SK-N-MC (cell line): ENCODE measurements at regions not wholly inside any gene's neighbourhood (a gene's known extent, or its start where the extent isn't known, plus 50 kb on each side); places are given as distances from the start of the nearest gene placed in this dataset.

Source experiments
- DNase-seq: peaks from one replicate; pipeline ENCODE4 v3.0.0-alpha.2; 2011; ENCODE audit warnings: low read depth, low spot score
- H3K27ac ChIP-seq: fragments of 200-600 bp; sonication (generic); 2 replicates; pipeline ENCODE4 v1.5.1; 2016; ENCODE audit warnings: mixed run types
- H3K36me3 ChIP-seq: fragments of 200-600 bp; sonication (generic); 2 replicates; pipeline ENCODE4 v1.6.1; 2017; ENCODE audit warnings: antibody characterized with exemption, low read length, mixed read lengths; ENCODE audit not compliant: insufficient read depth
- H3K4me3 ChIP-seq: fragments of 200-600 bp; sonication (generic); 2 replicates; pipeline ENCODE4 v1.5.1; 2016
- H3K9ac ChIP-seq: fragments of 200-600 bp; sonication (generic); 2 replicates; pipeline ENCODE4 v1.8.0; 2017; ENCODE audit warnings: mixed run types, mixed read lengths; ENCODE audit not compliant: insufficient read length
- H3K9me3 ChIP-seq: fragments of 200-600 bp; sonication (generic); 2 replicates; pipeline ENCODE4 v1.6.1; 2017; ENCODE audit warnings: low read depth, mild to moderate bottlenecking, antibody characterized with exemption, low read length, moderate library complexity, mixed read lengths
- EZH2 ChIP-seq: fragments of 200-600 bp; sonication (generic); IDR thresholded peaks from one replicate; pipeline ENCODE4 v1.6.1; 2017; ENCODE audit warnings: antibody characterized with exemption
- FOXP2 ChIP-seq: optimal IDR thresholded peaks from 2 replicates; pipeline ENCODE3; 2011; ENCODE audit warnings: mild to moderate bottlenecking, moderate library complexity; ENCODE audit not compliant: insufficient read depth; ENCODE audit errors: extremely low read length, control extremely low read depth
- POLR2AphosphoS5 ChIP-seq: IDR thresholded peaks from 2 replicates; pipeline ENCODE4 v1.6.1; 2012; ENCODE audit warnings: mild to moderate bottlenecking, low read depth, low read length, borderline replicate concordance

GRCh38 chr10:9709849-9710248, 1307.8 kb upstream of the CELF2 start:
- Histone ChIP-seq H3K36me3 (no peaks in the 10 kb centered on the region), H3K9ac (no peak overlapping the region), H3K27ac (no peak overlapping the region), H3K4me3 (no peak overlapping the region), H3K9me3 (no peaks in the 10 kb centered on the region)
- DNase-seq = no peak
- TF ChIP-seq EZH2 (no peak), FOXP2 (no peak), POLR2AphosphoS5 (no peak)

DNA sequence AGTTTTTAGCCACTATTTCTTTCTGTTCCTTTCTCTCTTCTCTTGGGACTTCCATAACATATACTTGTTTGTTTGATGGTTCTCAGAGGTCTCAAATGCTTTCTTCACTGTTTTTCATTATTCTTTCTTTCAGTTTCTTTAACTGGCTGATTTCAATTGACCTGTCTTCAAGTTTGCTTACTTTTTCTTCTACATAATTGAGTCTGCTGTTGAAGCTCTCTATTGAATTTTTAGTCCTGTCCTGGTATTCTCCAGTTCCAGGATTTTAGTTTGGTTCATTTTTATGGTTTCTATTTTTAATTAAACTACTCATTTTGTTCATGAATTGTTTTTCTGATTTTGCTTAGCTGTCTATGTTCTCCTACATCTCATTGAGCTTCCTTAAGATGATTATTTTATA, 1305.3 kb upstream of the CELF2 start:
- Histone ChIP-seq H3K27ac (no peak overlapping the region), H3K36me3 (no peaks in the 10 kb centered on the region), H3K9ac (no peak overlapping the region), H3K4me3 (no peak overlapping the region), H3K9me3 (no peaks in the 10 kb centered on the region)
- DNase-seq = no peak
- TF ChIP-seq EZH2 (no peak), POLR2AphosphoS5 (no peak), FOXP2 (no peak)

DNA sequence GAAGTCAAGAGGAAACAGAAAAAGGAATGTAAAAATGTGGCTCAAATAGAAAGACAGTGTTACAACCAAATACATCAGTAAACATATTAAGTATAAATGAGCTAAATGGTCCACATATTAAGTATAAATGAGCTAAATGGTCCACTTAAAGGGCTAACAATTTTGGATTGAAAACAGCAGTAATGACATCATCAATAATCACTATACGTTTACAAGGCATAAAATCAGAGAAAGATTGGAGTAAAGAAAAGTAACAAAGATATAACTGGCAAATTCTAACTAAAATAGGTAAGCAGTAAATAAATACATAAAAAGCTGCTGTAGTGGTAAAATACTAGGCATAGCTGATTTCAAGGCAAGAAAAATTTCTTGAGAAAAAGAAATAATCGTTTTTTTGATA, 1298.4 kb upstream of the CELF2 start:
- no peak for TF ChIP-seq POLR2AphosphoS5
- no peak for TF ChIP-seq FOXP2
- TF ChIP-seq EZH2 = no peak
- H3K27ac ChIP-seq = no peak overlapping the region
- H3K4me3 ChIP-seq = no peak overlapping the region
- H3K36me3 ChIP-seq = no peaks in the 10 kb centered on the region
- no peak overlapping the region for H3K9ac ChIP-seq
- DNase-seq = no peak
- H3K9me3 ChIP-seq = no peaks in the 10 kb centered on the region

DNA sequence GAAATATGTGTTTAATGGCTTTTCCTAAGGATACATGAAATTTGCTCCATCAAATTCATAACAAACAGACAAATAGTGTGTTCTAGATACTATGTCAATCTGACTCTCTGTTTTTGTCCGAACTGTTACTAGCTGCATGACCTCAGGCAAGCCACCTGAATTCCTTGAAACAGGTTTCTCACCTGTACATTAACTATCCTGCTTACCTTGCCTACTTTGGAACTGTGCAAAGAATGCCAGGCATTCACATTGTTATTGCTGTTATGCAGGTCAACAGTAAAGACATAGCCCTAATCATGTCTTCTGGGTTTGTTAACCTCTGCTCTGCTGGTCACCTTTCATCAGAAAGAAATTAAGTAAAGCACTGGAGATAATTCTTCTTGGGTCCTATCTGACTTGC, 1283.9 kb upstream of the CELF2 start:
- Histone ChIP-seq H3K27ac (no peak overlapping the region), H3K9me3 (no peaks in the 10 kb centered on the region), H3K4me3 (no peak overlapping the region), H3K36me3 (no peaks in the 10 kb centered on the region), H3K9ac (no peak overlapping the region)
- TF ChIP-seq POLR2AphosphoS5 (no peak), EZH2 (no peak), FOXP2 (no peak)
- no peak for DNase-seq

DNA sequence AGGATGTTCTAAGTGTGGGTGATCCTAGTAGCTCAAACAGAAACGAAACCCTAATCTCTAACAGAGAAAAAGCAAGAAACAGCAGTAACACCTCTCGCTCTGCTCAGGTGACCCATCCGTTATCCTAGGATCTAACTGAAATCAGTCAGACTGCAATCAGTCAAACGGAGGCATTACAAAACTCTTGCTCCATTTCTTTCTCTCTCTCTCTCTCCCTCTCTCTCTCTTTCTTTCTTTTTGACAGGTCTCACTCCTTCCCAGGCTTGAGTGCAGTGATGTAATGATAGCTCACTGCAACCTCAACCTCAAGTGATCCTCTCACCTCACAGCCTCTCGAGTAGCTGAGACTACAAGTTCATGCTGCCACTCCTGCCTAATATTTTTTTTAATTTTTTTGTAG, 1283.5 kb upstream of the CELF2 start:
- H3K27ac ChIP-seq = no peak overlapping the region
- H3K9me3 ChIP-seq = no peaks in the 10 kb centered on the region
- no peak overlapping the region for H3K4me3 ChIP-seq
- no peak for DNase-seq
- H3K9ac ChIP-seq = no peak overlapping the region
- H3K36me3 ChIP-seq = no peaks in the 10 kb centered on the region
- TF ChIP-seq POLR2AphosphoS5 = no peak
- no peak for TF ChIP-seq FOXP2
- no peak for TF ChIP-seq EZH2

GRCh38 chr10:9735731-9736130, 1281.9 kb upstream of the CELF2 start:
- Histone ChIP-seq H3K4me3 (no peak overlapping the region), H3K36me3 (no peaks in the 10 kb centered on the region), H3K9ac (no peak overlapping the region), H3K9me3 (no peaks in the 10 kb centered on the region), H3K27ac (no peak overlapping the region)
- DNase-seq = no peak
- TF ChIP-seq POLR2AphosphoS5 = no peak
- no peak for TF ChIP-seq FOXP2
- TF ChIP-seq EZH2 = no peak

- Histone ChIP-seq H3K4me3 (no peak overlapping the region), H3K9me3 (no peaks in the 10 kb centered on the region), H3K36me3 (no peaks in the 10 kb centered on the region), H3K9ac (no peak overlapping the region), H3K27ac (no peak overlapping the region)
- TF ChIP-seq FOXP2 (no peak), POLR2AphosphoS5 (no peak), EZH2 (no peak)
- no peak for DNase-seq
These were observed 1274.0 kb upstream of the CELF2 start for GRCh38 chr10:9743639-9744038.

DNA sequence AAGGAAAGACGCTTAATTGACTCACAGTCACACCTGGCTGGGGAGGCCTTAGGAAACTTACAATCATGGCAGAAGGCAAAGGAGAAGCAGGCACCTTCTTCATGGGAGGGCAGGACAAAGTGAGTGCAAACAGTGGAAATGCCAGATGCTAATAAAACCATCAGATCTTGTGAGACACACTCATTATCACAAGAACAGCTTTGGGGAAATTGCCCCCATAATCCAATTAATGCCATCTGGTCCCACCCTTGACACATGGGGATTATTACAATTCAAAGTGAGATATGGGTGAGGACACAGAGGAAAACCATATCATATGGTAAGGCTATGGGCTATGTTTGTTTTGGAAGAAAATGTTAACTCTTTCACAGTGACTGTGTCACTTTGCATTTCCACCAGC, 1272.5 kb upstream of the CELF2 start:
- H3K4me3 ChIP-seq = no peak overlapping the region
- no peaks in the 10 kb centered on the region for H3K9me3 ChIP-seq
- H3K27ac ChIP-seq = no peak overlapping the region
- DNase-seq = no peak
- TF ChIP-seq FOXP2 (no peak), POLR2AphosphoS5 (no peak), EZH2 (no peak)
- H3K9ac ChIP-seq = no peak overlapping the region
- no peaks in the 10 kb centered on the region for H3K36me3 ChIP-seq

DNA sequence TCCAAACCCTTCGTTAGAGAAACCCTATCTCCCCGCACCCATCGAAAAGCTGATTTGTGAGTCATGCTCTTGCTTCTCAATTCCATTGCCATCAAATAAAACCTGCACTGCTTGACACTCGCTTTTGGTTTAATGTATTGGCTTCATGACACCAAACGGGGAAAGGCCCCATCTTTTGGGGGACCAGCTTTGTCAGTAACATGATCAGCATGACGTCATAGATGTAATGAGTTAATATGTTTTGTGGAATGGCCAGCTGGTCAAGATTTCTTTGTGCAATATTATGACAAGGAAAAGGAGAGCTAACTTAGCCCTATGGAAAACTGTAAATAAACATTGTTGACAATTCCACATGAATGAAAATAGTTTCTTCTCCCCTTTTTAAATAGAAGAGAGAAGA, 1260.5 kb upstream of the CELF2 start:
- H3K27ac ChIP-seq = no peak overlapping the region
- no peaks in the 10 kb centered on the region for H3K9me3 ChIP-seq
- no peak overlapping the region for H3K9ac ChIP-seq
- TF ChIP-seq FOXP2 (no peak), POLR2AphosphoS5 (no peak), EZH2 (no peak)
- no peak overlapping the region for H3K4me3 ChIP-seq
- no peak for DNase-seq
- no peaks in the 10 kb centered on the region for H3K36me3 ChIP-seq
